Upper lobe of left lung (tissue), 6 donors: ENCODE measurements at regions not wholly inside any gene's neighbourhood (a gene's known extent, or its start where the extent isn't known, plus 50 kb on each side); places are given as distances from the start of the nearest gene placed in this dataset.

ENCODE experiments used
- ATAC-seq, 2 donors: fragments of 200-7000 bp; cut with Tn5 transposase; one replicate each; pipeline ENCODE4 v1.9.1; 2022; ENCODE audit warnings: mild to moderate bottlenecking in 2 of 2, moderate library complexity in 2 of 2; ENCODE audit not compliant: low FRiP score in 2 of 2
- DNase-seq, 2 donors: peaks; one replicate each; pipeline ENCODE4 v3.0.0-alpha.2; 2019 to 2020
- H3K27ac ChIP-seq, 4 donors: fragments of 200-600 bp; sonication (generic); one replicate each; pipeline ENCODE4 v1.5.1; 2016 to 2019
- H3K27me3 ChIP-seq, 4 donors: fragments of 200-600 bp; sonication (generic); one replicate each; pipeline ENCODE4 v1.5.1; 2017 to 2019
- H3K36me3 ChIP-seq, 4 donors: fragments of 200-600 bp; sonication (generic); one replicate each; pipeline ENCODE4 v1.5.1; 2016 to 2019
- H3K4me1 ChIP-seq, 4 donors: fragments of 200-600 bp; sonication (generic); one replicate each; pipeline ENCODE4 v1.5.1; 2018 to 2019
- H3K4me3 ChIP-seq, 4 donors: fragments of 200-600 bp; sonication (generic); one replicate each; pipeline ENCODE4 v1.5.1; 2017 to 2019; ENCODE audit warnings: mild to moderate bottlenecking in 2 of 4, moderate library complexity in 1 of 4
- H3K9me3 ChIP-seq, 4 donors: fragments of 200-600 bp; sonication (generic); one replicate each; pipeline ENCODE4 v1.5.1; 2018 to 2019
- CTCF ChIP-seq, 6 experiments: fragments of 450-650 bp in 4 of 6; fragments of 200-600 bp in 2 of 6; sonication (generic) in 2 of 6; IDR thresholded peaks; one replicate each; pipeline ENCODE4 v1.5.1; 2016 to 2019; ENCODE audit warnings: antibody characterized with exemption in 6 of 6
- EP300 ChIP-seq, 4 donors: sonication (generic); formaldehyde crosslinking; IDR thresholded peaks; one replicate each; pipeline ENCODE4 v1.5.1; 2017; ENCODE audit warnings: antibody characterized with exemption in 4 of 4, control low read depth in 2 of 4
- POLR2A ChIP-seq, 4 donors: fragments of 450-650 bp; IDR thresholded peaks; one replicate each; pipeline ENCODE4 v1.5.1; 2016 to 2017; ENCODE audit warnings: antibody characterized with exemption in 4 of 4, mild to moderate bottlenecking in 2 of 4
- POLR2AphosphoS5 ChIP-seq, 2 donors: sonication (generic); formaldehyde crosslinking; IDR thresholded peaks; one replicate each; pipeline ENCODE4 v1.5.1; 2017; ENCODE audit warnings: antibody characterized with exemption in 2 of 2
- whole genome bisulfite sequencing, 2 donors: methylation state at CpG; one replicate each; pipeline ENCODE4 v1.1.5; 2017 to 2018; 5-methylcytosine and 5-hydroxymethylcytosine counted together
- donor health status: DM: no; HTN: no; CAD: no; lungs with moderate emphysema.
- donor health status: DM: no; HTN: yes; CAD: no; lungs with severe emphysema.

GRCh38 chr11:37747121-37747520 is 1149.1 kb upstream of the RAG2 start:
- Histone ChIP-seq H3K27me3 (no peaks in the 10 kb centered on the region), H3K4me3 (no peak overlapping the region), H3K36me3 (no peaks in the 10 kb centered on the region), H3K4me1 (no peaks in the 10 kb centered on the region), H3K9me3 (peaks cover 0 to 3% (median 0%) of the 10 kb centered on the region in 4 donors), H3K27ac (no peak overlapping the region)
- TF ChIP-seq POLR2A (IDR thresholded peaks at IDR 0.05) (no peak), EP300 (IDR thresholded peaks at IDR 0.05) (no peak), POLR2AphosphoS5 (IDR thresholded peaks at IDR 0.05) (no peak), CTCF (IDR thresholded peaks at IDR 0.05) (no peak)
- ATAC-seq (no peak), DNase-seq (no peak)
- 84 to 93% methylated on average over 2 of the region's 2 CpGs for WGBS, 2 donors

GRCh38 chr11:37727371-37727770 is 1129.3 kb upstream of the RAG2 start:
- ATAC-seq (no peak), DNase-seq (no peak)
- no peaks in the 10 kb centered on the region for H3K9me3 ChIP-seq
- no peak overlapping the region for H3K4me3 ChIP-seq
- WGBS, 2 donors, result 31 to 32% methylated on average over 2 of the region's 2 CpGs
- H3K27me3 ChIP-seq, result no peaks in the 10 kb centered on the region
- no peaks in the 10 kb centered on the region for H3K36me3 ChIP-seq
- TF ChIP-seq POLR2A (IDR thresholded peaks at IDR 0.05), result no peak
- no peak for TF ChIP-seq EP300 (IDR thresholded peaks at IDR 0.05)
- TF ChIP-seq POLR2AphosphoS5 (IDR thresholded peaks at IDR 0.05), result no peak
- TF ChIP-seq CTCF (IDR thresholded peaks at IDR 0.05), result no peak
- H3K27ac ChIP-seq, result no peak overlapping the region
- H3K4me1 ChIP-seq, result no peaks in the 10 kb centered on the region

GRCh38 chr11:37724315-37724714 is 1126.3 kb upstream of the RAG2 start:
- no peak for TF ChIP-seq POLR2AphosphoS5 (IDR thresholded peaks at IDR 0.05)
- TF ChIP-seq POLR2A (IDR thresholded peaks at IDR 0.05), result no peak
- no peak for TF ChIP-seq CTCF (IDR thresholded peaks at IDR 0.05)
- TF ChIP-seq EP300 (IDR thresholded peaks at IDR 0.05), result no peak
- 44 to 55% methylated on average over 4 of the region's 4 CpGs for WGBS, 2 donors

GRCh38 chr11:37721485-37721884 is 1123.4 kb upstream of the RAG2 start:
- no peaks in the 10 kb centered on the region for H3K9me3 ChIP-seq

More at GRCh38 chr11:37724315-37724714, 1126.3 kb upstream of the RAG2 start:
- Histone ChIP-seq H3K4me1 (no peaks in the 10 kb centered on the region), H3K9me3 (no peaks in the 10 kb centered on the region), H3K27ac (no peak overlapping the region), H3K27me3 (no peaks in the 10 kb centered on the region), H3K36me3 (no peaks in the 10 kb centered on the region), H3K4me3 (no peak overlapping the region)
- DNase-seq (no peak), ATAC-seq (no peak)

More at GRCh38 chr11:37721485-37721884, 1123.4 kb upstream of the RAG2 start:
- Histone ChIP-seq H3K27ac (no peak overlapping the region), H3K4me3 (no peak overlapping the region), H3K36me3 (no peaks in the 10 kb centered on the region), H3K4me1 (no peaks in the 10 kb centered on the region), H3K27me3 (no peaks in the 10 kb centered on the region)
- no peak for DNase-seq
- no peak for TF ChIP-seq POLR2A (IDR thresholded peaks at IDR 0.05)
- TF ChIP-seq EP300 (IDR thresholded peaks at IDR 0.05), result no peak
- no peak for TF ChIP-seq POLR2AphosphoS5 (IDR thresholded peaks at IDR 0.05)
- TF ChIP-seq CTCF (IDR thresholded peaks at IDR 0.05), result no peak
- 76 to 81% methylated on average over 2 of the region's 2 CpGs for WGBS, 2 donors
- no peak for ATAC-seq
